HG03439 (cell line): ENCODE measurements at regions not wholly inside any gene's neighbourhood (a gene's known extent, or its start where the extent isn't known, plus 50 kb on each side); places are given as distances from the start of the nearest gene placed in this dataset.

Experiments
- ATAC-seq: cut with Tn5 transposase; IDR thresholded peaks from one replicate; pipeline ENCODE4 v1.9.1; 2021; ENCODE audit warnings: mild to moderate bottlenecking, moderate library complexity; ENCODE audit not compliant: unreplicated experiment

- no peak for ATAC-seq
Measured at GRCh38 chr10:78957471-78958039, 111.2 kb upstream of the ZMIZ1 start.

GRCh38 chr10:78959217-78959923 is 109.4 kb upstream of the ZMIZ1 start:
- no peak for ATAC-seq

- no peak for ATAC-seq
Measured at GRCh38 chr10:78959924-78960285, 108.9 kb upstream of the ZMIZ1 start.

GRCh38 chr10:78960316-78960800 is 108.4 kb upstream of the ZMIZ1 start:
- ATAC-seq: no peak

GRCh38 chr10:78961760-78962159 is 107.0 kb upstream of the ZMIZ1 start:
- ATAC-seq: no peak

DNA sequence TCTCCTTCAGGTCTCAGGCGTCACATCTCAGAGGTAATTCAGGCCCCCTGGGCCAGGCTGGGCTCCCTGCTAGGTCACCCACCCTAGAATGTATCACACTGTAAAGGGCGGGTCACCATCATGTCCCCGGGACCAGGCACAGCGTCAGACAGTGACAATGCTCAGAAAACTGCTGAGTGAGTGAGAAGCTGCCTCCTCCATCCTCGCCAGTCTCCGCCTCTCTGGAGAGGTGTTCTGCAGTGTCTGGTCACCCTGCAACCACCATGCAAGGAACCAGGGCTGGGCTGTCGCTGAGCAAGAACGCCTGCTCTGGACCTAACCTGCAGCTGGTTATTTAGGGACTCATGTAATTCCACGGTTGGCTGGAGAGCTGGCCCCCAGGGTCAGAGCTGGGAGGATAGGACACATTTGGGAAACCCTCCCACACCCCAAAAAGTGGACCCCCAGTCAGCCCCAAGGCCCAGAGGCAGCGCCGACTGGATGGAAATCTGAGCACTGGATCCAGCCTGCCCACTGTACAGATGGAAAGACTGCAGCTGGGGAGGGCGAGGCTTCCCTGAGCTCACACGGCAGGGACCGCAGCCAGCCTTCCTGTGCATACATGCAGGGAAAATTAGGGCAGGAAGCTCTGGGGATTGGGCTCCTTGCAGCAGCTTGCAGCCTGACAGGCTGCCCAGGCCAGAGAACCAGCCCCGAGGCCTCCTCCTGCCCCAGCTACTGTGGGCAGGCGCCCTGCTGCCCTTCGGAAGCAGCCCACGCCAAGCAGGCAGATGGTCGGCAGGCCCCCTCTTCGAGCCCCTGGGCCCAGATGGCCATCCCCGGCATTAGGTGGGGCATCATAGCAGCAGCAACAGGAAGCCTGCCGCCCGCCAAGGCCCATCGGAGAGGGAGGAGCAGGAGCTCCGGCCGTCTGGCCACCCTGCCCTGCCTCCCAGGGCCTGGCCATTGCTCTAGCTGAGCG is 105.4 kb upstream of the ZMIZ1 start:
- ATAC-seq: no peak

DNA sequence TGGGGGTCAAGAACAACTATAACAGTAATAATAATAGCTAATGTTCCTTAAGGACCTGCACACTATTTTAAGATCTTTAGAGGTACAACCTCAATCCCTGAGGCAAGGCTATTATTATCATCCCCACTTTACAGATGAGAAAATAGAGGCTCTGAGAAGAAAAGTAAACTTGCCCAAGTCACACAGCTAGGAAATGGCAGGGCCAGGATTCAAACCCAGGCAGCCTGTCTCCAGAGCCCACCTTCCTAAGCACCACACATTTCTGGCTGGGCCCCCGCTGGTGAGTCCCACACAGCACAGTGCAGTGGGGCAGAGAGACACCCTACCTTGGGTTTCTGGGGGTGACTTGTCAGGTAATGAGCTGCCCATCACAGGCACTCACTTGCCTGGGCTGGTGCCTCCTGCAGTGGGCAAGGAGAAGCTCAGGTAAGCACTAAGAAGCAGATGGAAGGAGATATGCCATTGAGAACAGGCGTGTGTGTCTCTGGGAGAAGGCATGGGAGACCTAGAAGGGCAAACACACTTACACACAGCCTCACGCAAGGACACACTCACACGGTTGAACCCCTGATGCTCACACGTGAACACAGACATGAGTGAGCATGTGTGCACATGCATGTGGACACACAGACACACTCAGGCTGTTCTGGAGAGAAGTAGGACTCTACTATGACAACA is 104.4 kb upstream of the ZMIZ1 start:
- no peak for ATAC-seq

DNA sequence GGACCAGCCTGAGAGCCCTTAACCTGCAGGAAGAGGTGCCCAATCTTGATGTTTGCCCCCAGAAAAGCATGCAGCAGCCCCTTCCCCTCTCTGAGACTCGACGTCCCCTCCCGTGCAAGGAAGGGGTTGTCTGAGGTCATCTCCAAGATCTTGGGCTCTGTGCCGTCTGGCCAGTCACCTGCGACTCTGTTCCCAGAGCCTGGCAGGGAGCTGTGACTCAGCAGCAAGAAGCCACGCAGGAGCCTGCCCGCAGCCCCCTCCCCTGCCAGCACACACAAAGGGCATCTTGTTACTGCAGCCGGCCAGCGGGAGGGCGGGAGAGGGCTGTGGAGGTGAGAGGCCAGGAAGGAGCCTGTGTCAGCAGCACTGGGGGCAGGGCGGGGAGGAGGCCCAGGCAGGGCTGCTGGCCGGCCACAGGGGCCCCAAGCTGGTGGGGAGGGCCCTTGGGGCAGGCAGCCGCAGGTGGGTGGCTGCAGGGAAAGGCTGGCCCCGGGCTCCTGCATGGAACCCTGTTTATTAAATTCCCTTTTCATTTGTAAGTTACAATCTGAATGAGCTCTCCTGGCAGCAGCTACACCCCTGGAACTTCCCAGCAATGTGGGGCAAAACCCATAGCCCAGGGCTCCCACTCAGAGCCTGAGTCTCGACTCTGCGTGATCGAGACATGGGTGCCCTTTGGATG is 103.7 kb upstream of the ZMIZ1 start:
- ATAC-seq: no peak

DNA sequence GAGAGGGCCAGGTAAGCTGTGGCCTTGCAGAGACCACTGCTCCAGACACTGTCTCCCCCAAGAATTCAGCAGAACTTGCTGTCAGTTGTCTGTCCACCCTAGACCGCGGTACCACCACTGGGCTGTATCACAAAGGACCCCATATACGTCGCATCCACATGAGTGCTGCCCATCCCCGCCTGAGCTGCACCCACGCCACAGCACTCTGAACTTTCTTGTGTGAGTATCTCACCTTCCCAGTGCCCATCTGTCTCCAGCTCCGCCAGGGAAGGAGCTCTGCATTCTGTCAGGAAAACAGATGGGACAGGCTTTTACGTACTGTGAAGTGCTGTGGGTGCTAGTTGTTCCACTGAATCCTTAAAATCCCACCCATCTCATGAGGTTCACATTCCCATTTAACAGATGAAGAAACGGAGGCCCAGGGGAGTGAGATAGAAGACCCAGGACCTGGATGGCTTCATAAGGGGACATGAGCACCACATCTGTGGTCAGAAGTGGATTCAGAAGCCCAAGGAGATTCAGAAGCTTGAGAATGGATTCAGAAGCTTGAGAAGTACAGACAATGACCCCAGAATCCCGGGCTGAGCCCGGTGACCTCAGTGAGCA is 102.5 kb upstream of the ZMIZ1 start:
- no peak for ATAC-seq

DNA sequence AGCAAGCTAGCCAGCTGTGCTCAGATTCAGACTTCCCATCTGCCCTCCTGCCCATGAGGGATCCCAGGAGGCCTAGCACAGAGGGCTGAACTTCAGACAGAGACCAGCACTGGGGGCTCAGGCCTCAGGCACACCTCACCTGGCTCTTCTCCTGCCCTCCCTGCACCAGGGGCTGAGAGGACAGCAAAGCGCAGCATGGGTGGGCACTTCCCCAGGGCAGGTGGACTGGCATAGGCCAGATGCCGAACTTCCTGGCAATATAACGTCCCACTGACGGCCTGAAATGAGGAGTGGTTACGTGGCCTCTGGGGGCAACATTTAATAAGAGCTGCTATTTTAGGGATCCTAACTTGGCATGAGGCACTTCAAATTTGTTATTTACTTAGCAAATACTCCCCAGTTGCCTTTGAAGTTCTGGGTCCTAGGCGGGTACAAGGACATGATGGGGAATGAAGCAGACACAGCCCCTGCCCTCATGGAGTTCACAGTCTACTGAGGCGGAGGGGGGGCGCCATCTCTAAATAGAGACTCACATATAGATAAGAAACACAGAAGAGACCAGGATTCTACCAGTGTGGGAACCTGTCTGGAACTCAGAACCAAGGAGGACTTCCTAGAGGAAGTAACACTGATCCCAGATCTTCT is 101.8 kb upstream of the ZMIZ1 start:
- no peak for ATAC-seq

GRCh38 chr10:78968300-78968942 is 100.3 kb upstream of the ZMIZ1 start:
- no peak for ATAC-seq

GRCh38 chr10:78968943-78969342 is 99.8 kb upstream of the ZMIZ1 start:
- ATAC-seq: no peak

DNA sequence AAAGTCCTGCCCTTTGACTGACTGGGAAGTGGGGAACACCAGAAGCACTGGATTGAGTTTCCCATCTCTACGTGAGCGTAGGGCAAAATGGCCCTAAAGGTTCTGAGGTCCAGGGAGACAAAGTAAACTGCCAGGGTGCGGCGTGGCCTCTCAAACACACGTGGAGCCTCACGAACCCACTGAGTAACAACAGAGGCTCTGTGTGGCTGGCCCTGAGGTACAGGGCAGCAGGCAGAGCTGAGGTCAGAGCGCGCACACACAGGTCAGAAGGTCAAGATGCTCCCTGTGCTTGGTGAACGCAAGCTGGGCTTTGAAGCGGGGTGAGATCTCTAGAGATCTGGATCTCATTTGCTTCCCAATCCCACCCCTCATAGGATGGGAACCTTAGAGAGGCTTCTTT is 99.0 kb upstream of the ZMIZ1 start:
- no peak for ATAC-seq

- ATAC-seq: no peak
Measured at GRCh38 chr10:78970261-78970660, 98.5 kb upstream of the ZMIZ1 start.

DNA sequence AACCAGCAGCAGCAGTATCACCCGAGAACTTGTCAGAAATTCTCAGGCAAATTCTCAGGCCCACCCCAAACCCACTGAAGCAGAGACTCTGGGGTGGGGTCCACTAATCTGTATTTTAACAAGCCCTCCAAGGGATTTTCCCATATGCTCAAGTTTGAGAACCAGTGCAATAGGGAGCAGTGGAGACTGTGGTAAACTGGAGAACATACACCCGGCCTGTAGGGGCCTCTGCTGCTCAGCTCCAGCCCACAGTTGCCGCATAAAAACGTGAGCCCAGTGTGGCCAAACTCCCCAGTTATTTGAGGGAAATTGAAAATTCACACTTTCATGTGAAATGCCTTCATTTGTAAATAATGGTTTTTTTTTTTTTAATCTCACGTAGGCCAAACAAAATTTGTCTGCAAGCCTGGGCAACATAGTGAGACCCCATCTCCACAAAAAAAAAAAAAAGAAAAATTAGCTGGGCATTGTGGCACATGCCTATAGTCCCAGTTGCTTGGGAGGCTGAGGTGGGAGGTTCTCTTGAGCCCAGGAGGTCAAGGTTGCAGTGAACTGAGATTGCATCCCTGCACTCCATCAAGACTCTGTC is 97.6 kb upstream of the ZMIZ1 start:
- no peak for ATAC-seq

DNA sequence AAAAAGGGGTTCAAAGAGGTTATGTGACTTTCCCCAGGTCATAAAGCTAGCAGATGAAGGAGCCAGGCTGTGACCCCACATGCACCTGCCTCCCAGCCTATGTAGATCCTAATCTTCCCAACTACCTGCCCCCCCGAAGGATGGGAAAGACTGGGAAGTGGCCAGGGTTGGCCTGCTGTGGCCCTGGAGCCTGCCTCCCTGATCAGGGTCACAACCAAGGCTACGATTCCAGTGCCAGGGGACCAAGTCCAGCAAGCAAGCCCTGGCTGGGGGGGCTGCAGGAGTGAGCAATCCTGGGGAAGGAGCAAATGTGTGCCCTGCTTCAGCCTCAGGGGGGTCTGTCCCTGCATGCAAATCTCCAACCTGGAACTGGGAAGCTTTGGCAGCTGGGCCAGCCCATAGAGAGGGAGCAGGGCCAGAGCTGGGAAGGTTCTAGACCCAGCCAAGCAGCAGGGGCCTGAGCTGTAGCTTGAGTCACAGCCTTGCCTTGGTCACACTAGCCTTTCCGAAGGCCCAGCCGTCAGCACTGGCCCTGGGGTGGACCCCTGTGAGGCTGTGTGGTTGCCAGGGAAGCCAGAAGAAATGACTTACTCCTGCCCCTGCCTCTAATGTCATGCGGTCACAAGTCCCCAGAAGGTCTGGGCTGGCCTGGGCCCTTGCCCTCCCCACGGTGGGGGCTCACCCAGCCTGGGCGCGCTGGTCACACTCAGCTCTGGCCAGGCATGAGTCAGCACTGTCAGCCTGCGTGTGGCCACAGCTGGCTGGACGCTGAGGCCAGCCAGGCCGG is 96.4 kb upstream of the ZMIZ1 start:
- ATAC-seq: no peak

DNA sequence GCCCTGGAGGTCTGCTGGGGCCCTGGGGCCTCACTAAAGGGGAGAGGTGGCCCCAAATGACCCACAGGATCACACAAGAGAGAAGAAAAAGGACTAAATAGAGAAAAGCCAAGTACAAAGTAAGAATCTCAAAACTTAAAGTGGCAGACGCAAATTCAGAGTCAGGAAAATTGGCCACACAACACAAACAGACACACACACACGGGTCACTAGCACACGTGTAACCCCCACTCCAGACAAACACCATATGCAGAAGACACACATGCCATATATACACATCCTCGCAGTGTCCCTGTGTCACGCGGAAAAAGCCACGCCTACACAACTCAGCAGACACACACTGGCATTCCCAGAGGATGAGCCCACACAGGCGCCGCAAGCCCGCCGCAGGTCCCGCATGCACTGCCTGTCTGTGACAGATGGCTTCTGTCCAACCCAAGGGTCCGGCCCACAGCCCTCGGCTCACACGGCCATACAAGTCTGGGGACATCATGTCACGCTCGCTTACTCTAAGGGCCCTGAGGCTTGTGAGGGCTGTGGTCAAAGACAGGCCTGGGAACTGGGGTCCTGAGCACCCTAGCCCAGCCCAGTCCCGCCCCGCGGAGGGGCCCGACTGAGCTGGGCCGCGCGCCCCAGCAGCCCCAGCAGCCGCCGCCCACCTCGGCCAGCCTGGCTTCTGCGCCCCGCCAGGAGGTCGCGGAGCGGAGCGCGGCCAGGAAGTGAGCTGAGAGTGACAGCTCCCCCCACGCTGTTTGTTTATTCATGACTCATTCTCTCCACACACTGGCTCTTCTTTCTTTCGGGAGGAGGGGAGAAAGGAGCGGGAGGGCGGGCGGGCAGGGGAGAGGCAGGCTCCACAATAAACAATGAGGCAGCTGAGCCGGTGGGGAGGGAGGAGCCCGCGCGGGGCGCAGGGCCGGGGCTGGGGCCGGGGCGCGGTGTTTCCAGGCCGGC is 95.5 kb upstream of the ZMIZ1 start:
- peak; percentile 84 for ATAC-seq
